Adrenal gland (tissue), 9 donors: ENCODE measurements at regions not wholly inside any gene's neighbourhood (a gene's known extent, or its start where the extent isn't known, plus 50 kb on each side); places are given as distances from the start of the nearest gene placed in this dataset.
"Not testable (repeated sequence)": the region's sequence is repeated elsewhere in the genome, so short reads cannot be mapped to it uniquely, and the experiment has no call there.

ENCODE experiments used
- DNase-seq, 7 donors: peaks; one replicate each; pipeline ENCODE4 v3.0.0-alpha.2; 2019 to 2020
- H3K27ac ChIP-seq, 5 donors: fragments of 200-600 bp; sonication (generic) in 4 of 5; 1 replicate in 3 of 5; 2 replicates in 2 of 5; pipeline versions ENCODE4 v1.5.1 to v1.8.0; 2016 to 2020; ENCODE audit warnings: mild to moderate bottlenecking in 1 of 5
- H3K27me3 ChIP-seq: fragments of 200-600 bp; 2 replicates; pipeline ENCODE4 v1.8.0; 2021
- H3K36me3 ChIP-seq, 2 donors: fragments of 200-600 bp; replicated peaks in 1 of 2; 1 replicate in 1 of 2; 2 replicates in 1 of 2; pipeline versions ENCODE4 v1.5.1 to v1.8.0; 2018 to 2022
- H3K4me1 ChIP-seq, 2 donors: fragments of 200-600 bp; replicated peaks in 1 of 2; 1 replicate in 1 of 2; 2 replicates in 1 of 2; pipeline versions ENCODE4 v1.5.1 to v1.8.0; 2018 to 2021
- H3K4me3 ChIP-seq, 4 donors: fragments of 200-600 bp; sonication (generic) in 3 of 4; one replicate each; pipeline ENCODE4 v1.5.1; 2016 to 2018
- H3K9me3 ChIP-seq, 3 donors: fragments of 200-600 bp; sonication (generic) in 1 of 3; replicated peaks in 1 of 3; 1 replicate in 2 of 3; 2 replicates in 1 of 3; pipeline versions ENCODE4 v1.5.1 to v1.8.0; 2016 to 2021
- POLR2A ChIP-seq, 2 donors: fragments of 450-650 bp; IDR thresholded peaks; one replicate each; pipeline ENCODE4 v1.6.1; 2017; ENCODE audit warnings: antibody characterized with exemption in 2 of 2, mild to moderate bottlenecking in 2 of 2, moderate library complexity in 1 of 2
- WGBS, 4 donors: extraction: QIAGEN DNeasy Blood & Tissue Kit in 2 of 4; methylation state at CpG; one replicate each; pipeline versions ENCODE4 v1.1.5 to v1.1.7; 2013 to 2017; 5-methylcytosine and 5-hydroxymethylcytosine counted together
- intact Hi-C, 2 donors: fragments of 100-400 bp; cut with DNase I; formaldehyde crosslinking; loops; one replicate each; pipeline versions ENCODE4 v1.14.1 to v1.15.0; 2022 to 2023
- TF ChIP-seq, protein P1 (sequence below), 6 experiments: fragments of 450-650 bp in 4 of 6; fragments of 200-600 bp in 2 of 6; sonication (generic) in 1 of 6; IDR thresholded peaks; 1 replicate in 5 of 6; 2 replicates in 1 of 6; pipeline versions ENCODE4 v1.5.1 to v1.8.0; 2016 to 2021; ENCODE audit warnings: antibody characterized with exemption in 6 of 6, mild to moderate bottlenecking in 2 of 6, moderate library complexity in 1 of 6
- donor health status: healthy with polysubstance abuse.
- donor health status: Bipolar disorder and iron deficiency.
- donor health status: DM: yes; HTN: yes; CAD: no.
- donor health status: DM: no; HTN: no; CAD: no.
- donor health status: DM: no; HTN: no; CAD: no.

DNA sequence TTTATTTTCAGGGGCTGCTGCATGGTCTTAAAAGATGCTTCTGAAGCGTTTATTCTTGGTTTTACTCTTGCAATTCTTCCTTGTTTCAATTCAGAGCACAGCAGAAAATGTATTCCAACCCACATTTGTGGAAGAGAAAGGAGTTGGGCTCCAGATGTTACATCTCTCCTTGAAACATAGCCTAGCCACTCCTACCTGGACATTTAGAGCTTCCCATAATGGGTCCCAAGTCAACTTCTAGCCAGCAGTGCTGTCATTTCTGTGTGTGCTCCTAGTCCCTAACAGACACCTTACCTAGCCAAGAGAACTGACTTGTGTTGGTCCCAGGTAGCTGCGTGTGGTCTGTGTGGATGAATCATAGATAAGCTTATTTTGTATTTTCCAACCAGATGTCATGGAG is 61.2 kb upstream of the ANKRD55 start:
- intact Hi-C loops, result no loop called here
- no peak overlapping the region for H3K27ac ChIP-seq
- no peak overlapping the region for H3K4me3 ChIP-seq
- no peak for TF ChIP-seq POLR2A (IDR thresholded peaks at IDR 0.05)
- TF ChIP-seq, protein P1, sequence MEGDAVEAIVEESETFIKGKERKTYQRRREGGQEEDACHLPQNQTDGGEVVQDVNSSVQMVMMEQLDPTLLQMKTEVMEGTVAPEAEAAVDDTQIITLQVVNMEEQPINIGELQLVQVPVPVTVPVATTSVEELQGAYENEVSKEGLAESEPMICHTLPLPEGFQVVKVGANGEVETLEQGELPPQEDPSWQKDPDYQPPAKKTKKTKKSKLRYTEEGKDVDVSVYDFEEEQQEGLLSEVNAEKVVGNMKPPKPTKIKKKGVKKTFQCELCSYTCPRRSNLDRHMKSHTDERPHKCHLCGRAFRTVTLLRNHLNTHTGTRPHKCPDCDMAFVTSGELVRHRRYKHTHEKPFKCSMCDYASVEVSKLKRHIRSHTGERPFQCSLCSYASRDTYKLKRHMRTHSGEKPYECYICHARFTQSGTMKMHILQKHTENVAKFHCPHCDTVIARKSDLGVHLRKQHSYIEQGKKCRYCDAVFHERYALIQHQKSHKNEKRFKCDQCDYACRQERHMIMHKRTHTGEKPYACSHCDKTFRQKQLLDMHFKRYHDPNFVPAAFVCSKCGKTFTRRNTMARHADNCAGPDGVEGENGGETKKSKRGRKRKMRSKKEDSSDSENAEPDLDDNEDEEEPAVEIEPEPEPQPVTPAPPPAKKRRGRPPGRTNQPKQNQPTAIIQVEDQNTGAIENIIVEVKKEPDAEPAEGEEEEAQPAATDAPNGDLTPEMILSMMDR (IDR thresholded peaks at IDR 0.05), result no peak
- no peaks in the 10 kb centered on the region for H3K4me1 ChIP-seq
- no peaks in the 10 kb centered on the region for H3K27me3 ChIP-seq
- 84 to 93% (median 87%) methylated on average over 2 of the region's 2 CpGs for WGBS, 4 donors
- H3K36me3 ChIP-seq, result no peaks in the 10 kb centered on the region
- no peaks in the 10 kb centered on the region for H3K9me3 ChIP-seq
- DNase-seq, result no peak

DNA sequence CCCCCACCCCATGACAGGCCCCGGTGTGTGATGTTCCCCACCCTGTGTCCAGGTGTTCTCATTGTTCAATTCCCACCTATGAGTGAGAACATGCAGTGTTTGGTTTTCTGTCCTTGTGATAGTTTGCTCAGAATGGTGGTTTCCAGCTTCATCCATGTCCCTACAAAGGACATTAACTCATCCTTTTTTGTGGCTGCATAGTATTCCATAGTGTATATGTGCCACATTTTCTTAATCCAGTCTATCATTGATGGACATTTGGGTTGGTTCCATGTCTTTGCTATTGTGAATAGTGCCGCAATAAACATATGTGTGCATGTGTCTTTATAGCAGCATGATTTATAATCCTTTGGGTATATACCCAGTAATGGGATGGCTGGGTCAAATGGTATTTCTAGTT is 59.7 kb upstream of the ANKRD55 start:
- H3K4me1 ChIP-seq, H3K27ac ChIP-seq, H3K36me3 ChIP-seq, H3K4me3 ChIP-seq, DNase-seq, H3K9me3 ChIP-seq, H3K27me3 ChIP-seq, intact Hi-C loops: not testable (repeated sequence)
- WGBS, 4 donors, result 93 to 100% (median 99%) methylated on average over 2 of the region's 2 CpGs

DNA sequence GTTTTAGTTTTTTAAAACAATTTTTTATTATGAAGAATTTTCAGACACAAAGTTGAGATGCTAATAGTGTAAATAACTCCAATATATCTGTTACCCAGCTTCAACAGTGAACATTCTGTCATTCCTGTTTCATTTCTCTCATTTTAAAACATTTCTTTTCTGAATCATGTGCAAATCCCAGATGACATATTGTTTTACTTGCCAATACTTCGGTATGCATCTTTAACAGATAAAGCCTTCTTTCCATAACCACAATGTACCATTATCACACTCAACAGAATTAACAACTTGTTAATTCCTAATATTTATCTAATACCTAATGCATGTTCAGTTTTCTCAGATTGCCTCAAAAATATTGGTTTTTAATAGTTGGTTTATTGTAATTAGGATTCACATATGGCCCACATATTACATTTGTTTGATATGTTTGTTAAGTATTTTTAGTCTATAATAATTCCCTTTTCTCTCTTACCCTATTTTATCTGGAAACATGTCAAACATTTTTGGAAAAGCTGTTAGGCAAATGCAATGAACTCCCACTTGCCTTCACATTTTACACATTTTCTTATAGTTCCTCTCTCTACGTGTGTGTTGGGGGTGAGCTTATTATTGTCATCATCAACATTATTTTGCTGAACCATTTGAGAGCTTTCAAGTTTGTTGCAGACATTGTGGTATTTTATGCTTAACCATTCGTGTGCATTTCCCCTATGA is 58.7 kb upstream of the ANKRD55 start:
- Histone ChIP-seq H3K27ac (no peak overlapping the region), H3K9me3 (no peaks in the 10 kb centered on the region)

DNA sequence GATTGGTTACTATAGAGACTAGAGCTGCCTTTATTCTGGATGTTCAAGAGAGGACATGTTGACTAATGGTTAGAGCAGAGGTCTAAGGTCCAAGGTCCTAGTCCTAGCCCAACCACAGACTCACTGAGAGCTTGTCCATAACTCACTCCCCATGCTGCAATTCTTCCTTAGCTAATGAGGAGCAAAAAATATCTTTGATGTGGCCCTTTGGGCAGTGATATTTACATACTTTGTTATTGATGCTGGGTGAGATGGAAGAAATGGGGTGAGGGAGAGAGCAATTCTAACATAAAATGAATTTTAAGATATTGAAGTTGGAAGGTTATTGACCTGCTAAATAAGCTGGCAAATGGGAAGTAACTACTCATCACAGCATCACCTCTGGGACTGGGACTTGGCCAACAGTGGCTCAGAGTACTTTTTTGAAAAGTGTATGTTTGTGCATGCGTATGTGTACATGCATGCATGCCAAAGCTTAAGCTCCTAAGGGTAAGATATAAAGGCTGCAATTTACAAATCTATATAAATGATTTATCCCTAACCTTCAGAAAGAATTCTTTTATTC is 58.0 kb upstream of the ANKRD55 start:
- H3K36me3 ChIP-seq, result no peaks in the 10 kb centered on the region
- H3K9me3 ChIP-seq, result no peaks in the 10 kb centered on the region
- TF ChIP-seq, protein P1 (IDR thresholded peaks at IDR 0.05), result no peak
- no peak for TF ChIP-seq POLR2A (IDR thresholded peaks at IDR 0.05)
- no peak for DNase-seq
- no peaks in the 10 kb centered on the region for H3K27me3 ChIP-seq
- no peaks in the 10 kb centered on the region for H3K4me1 ChIP-seq
- intact Hi-C loops, result no loop called here
- no peak overlapping the region for H3K4me3 ChIP-seq
- no peak overlapping the region for H3K27ac ChIP-seq
- WGBS, 4 donors, result 97 to 100% (median 100%) methylated on average over 1 of the region's 1 CpG

More for the DNA sequence above, 58.7 kb upstream of the ANKRD55 start:
- 75 to 83% (median 80%) methylated on average over 3 of the region's 3 CpGs for WGBS, 4 donors
- Histone ChIP-seq H3K36me3 (no peaks in the 10 kb centered on the region), H3K27me3 (no peaks in the 10 kb centered on the region), H3K4me1 (no peaks in the 10 kb centered on the region), H3K4me3 (no peak overlapping the region)
- TF ChIP-seq POLR2A (IDR thresholded peaks at IDR 0.05), result no peak
- TF ChIP-seq, protein P1 (IDR thresholded peaks at IDR 0.05), result no peak
- no peak for DNase-seq
- intact Hi-C loops, result no loop called here
